PC-9 (cell line): ENCODE measurements at regions not wholly inside any gene's neighbourhood (a gene's known extent, or its start where the extent isn't known, plus 50 kb on each side); places are given as distances from the start of the nearest gene placed in this dataset.

Source experiments
- BruUV-seq: library from RNA; stranded (reverse); fragments of 400-500 nt; replicated peaks from 2 replicates; lab custom pipeline; 2021; lab: Mats Ljungman, UMichigan
- CTCF ChIA-PET: fragments of 300-600 bp; sonication (Branson Sonifier 250); formaldehyde crosslinking; loops from one replicate; lab custom pipeline; 2022; ENCODE audit warnings: antibody characterized with exemption; lab: Charles Lee
- POLR2A ChIA-PET: fragments of 300-600 bp; sonication (Branson Sonifier 250); formaldehyde crosslinking; loops from one replicate; lab custom pipeline; 2022; ENCODE audit warnings: antibody characterized with exemption; ENCODE audit not compliant: unreplicated experiment; lab: Charles Lee
- DNase-seq, 2 experiments: peaks; one replicate each; pipeline versions ENCODE4 v3.0.0 to v3.0.0-alpha.2; 2015 to 2022; ENCODE audit warnings: mixed read lengths in 1 of 2
- H2AFZ ChIP-seq: fragments of 200-600 bp; sonication (generic); 2 replicates; pipeline ENCODE4 v1.8.1; 2017; ENCODE audit warnings: antibody characterized with exemption
- H3F3A ChIP-seq: fragments of 200-600 bp; sonication (generic); 2 replicates; pipeline ENCODE4 v1.8.1; 2017; ENCODE audit warnings: antibody characterized with exemption, mild to moderate bottlenecking, low read depth; ENCODE audit not compliant: insufficient read depth
- H3K27ac ChIP-seq: fragments of 200-600 bp; sonication (generic); 2 replicates; pipeline ENCODE4 v1.6.1; 2016; ENCODE audit warnings: mixed run types
- H3K27me3 ChIP-seq: fragments of 200-600 bp; sonication (generic); 2 replicates; pipeline ENCODE4 v1.6.1; 2016; ENCODE audit warnings: low read depth, mixed run types; ENCODE audit not compliant: insufficient read depth
- H3K36me3 ChIP-seq: fragments of 200-600 bp; sonication (generic); 2 replicates; pipeline ENCODE4 v1.6.1; 2016; ENCODE audit warnings: low read depth, mixed run types
- H3K4me1 ChIP-seq: fragments of 200-600 bp; sonication (generic); replicated peaks from 2 replicates; pipeline ENCODE4 v1.6.1; 2016; ENCODE audit warnings: mixed run types; ENCODE audit not compliant: insufficient read depth
- H3K4me2 ChIP-seq: fragments of 200-600 bp; sonication (generic); 2 replicates; pipeline ENCODE4 v1.6.1; 2017; ENCODE audit warnings: mixed run types
- H3K4me3 ChIP-seq: fragments of 200-600 bp; sonication (generic); 2 replicates; pipeline ENCODE4 v1.6.1; 2016; ENCODE audit warnings: mixed run types
- H3K79me2 ChIP-seq: fragments of 200-600 bp; sonication (generic); 2 replicates; pipeline ENCODE4 v1.6.1; 2017; ENCODE audit warnings: low read depth, mixed run types
- H3K9me2 ChIP-seq: fragments of 200-600 bp; sonication (generic); 2 replicates; pipeline ENCODE4 v1.8.1; 2017; ENCODE audit warnings: mild to moderate bottlenecking; ENCODE audit not compliant: insufficient read depth
- H3K9me3 ChIP-seq: fragments of 200-600 bp; sonication (generic); 2 replicates; pipeline ENCODE4 v1.8.1; 2016; ENCODE audit warnings: low read depth; ENCODE audit not compliant: insufficient read depth
- H4K20me1 ChIP-seq: fragments of 200-600 bp; sonication (generic); 2 replicates; pipeline ENCODE4 v1.8.1; 2017; ENCODE audit not compliant: insufficient read depth
- CTCF ChIP-seq: fragments of 200-600 bp; sonication (generic); conservative IDR thresholded peaks from 2 replicates; pipeline ENCODE4 v1.6.1; 2017; ENCODE audit warnings: mixed run types, antibody characterized with exemption, mild to moderate bottlenecking, moderate library complexity
- EZH2 ChIP-seq: fragments of 200-600 bp; sonication (generic); IDR thresholded peaks from 2 replicates; pipeline ENCODE4 v1.8.0; 2017; ENCODE audit warnings: antibody characterized with exemption, low read depth
- intact Hi-C: fragments of 100-400 bp; cut with micrococcal nuclease; formaldehyde crosslinking; loops from one replicate; pipeline ENCODE4 v1.10.0; 2022; ENCODE audit not compliant: unreplicated experiment

GRCh38 chr9:23326597-23326996, 499.4 kb downstream of the ELAVL2 start:
- Histone ChIP-seq H3K4me2 (no peak overlapping the region), H2AFZ (no peak overlapping the region), H3K4me1 (no peaks in the 10 kb centered on the region), H3K79me2 (no peaks in the 10 kb centered on the region), H3K36me3 (no peaks in the 10 kb centered on the region), H3K9me3 (no peaks in the 10 kb centered on the region), H4K20me1 (no peaks in the 10 kb centered on the region), H3K27me3 (no peaks in the 10 kb centered on the region), H3F3A (no peaks in the 10 kb centered on the region), H3K27ac (no peak overlapping the region), H3K4me3 (no peak overlapping the region), H3K9me2 (no peaks in the 10 kb centered on the region)
- TF ChIP-seq EZH2 (no peak), CTCF (no peak)
- ChIA-PET POLR2A (no interaction called here), CTCF (no interaction called here)
- DNase-seq, result no peak
- intact Hi-C loops, result no loop called here
- BruUV-seq, result no TSS peak

- Histone ChIP-seq H3K27me3 (no peaks in the 10 kb centered on the region), H3K27ac (no peak overlapping the region), H3K79me2 (no peaks in the 10 kb centered on the region), H3K9me2 (no peaks in the 10 kb centered on the region), H4K20me1 (no peaks in the 10 kb centered on the region), H3K9me3 (no peaks in the 10 kb centered on the region), H2AFZ (no peak overlapping the region), H3K4me1 (no peaks in the 10 kb centered on the region), H3F3A (no peaks in the 10 kb centered on the region), H3K4me2 (no peak overlapping the region), H3K4me3 (no peak overlapping the region), H3K36me3 (no peaks in the 10 kb centered on the region)
- DNase-seq, result no peak
- intact Hi-C loops, result no loop called here
- BruUV-seq, result no TSS peak
- no peak for TF ChIP-seq CTCF
- no peak for TF ChIP-seq EZH2
- POLR2A ChIA-PET, result no interaction called here
- CTCF ChIA-PET, result no interaction called here
Observed at GRCh38 chr9:23341346-23341745, 484.7 kb downstream of the ELAVL2 start.

- Histone ChIP-seq H3K27ac (no peak overlapping the region), H3K9me2 (no peaks in the 10 kb centered on the region), H3K4me1 (no peaks in the 10 kb centered on the region), H3K79me2 (no peaks in the 10 kb centered on the region), H4K20me1 (no peaks in the 10 kb centered on the region), H3K9me3 (no peaks in the 10 kb centered on the region), H2AFZ (no peak overlapping the region), H3K4me3 (no peak overlapping the region), H3F3A (no peaks in the 10 kb centered on the region), H3K4me2 (peak overlapping the region; percentile 31; the same call in 1 of the 2 replicates), H3K27me3 (no peaks in the 10 kb centered on the region), H3K36me3 (no peaks in the 10 kb centered on the region)
- no TSS peak for BruUV-seq
- DNase-seq, result peak in 1 of 2 experiments; percentile 64
- intact Hi-C loops, result no loop called here
- TF ChIP-seq CTCF, result no peak
- TF ChIP-seq EZH2, result no peak
- POLR2A ChIA-PET, result no interaction called here
- CTCF ChIA-PET, result no interaction called here
Observed at GRCh38 chr9:23342291-23342690, 483.7 kb downstream of the ELAVL2 start.
